ENCODE measurements at regions not wholly inside any gene's neighbourhood (a gene's known extent, or its start where the extent isn't known, plus 50 kb on each side); places are given as distances from the start of the nearest gene placed in this dataset.

DNA sequence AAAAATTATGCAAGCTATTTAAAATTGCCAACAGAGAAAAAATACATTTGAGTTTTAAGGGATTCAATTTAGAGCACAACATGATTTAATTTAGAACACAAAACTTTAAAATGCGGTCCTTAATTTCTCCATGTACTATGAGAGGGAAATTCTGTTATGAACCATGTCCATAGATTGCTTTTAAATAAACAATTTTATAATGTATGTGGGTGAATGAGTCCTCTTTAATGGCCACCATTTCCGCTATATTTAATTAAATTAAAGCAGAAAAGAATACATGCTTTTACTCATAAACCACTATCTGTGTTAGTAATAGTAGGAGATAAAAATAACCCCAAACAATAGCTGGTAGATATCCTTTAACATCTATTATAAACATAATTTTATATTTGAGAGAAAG is 914.6 kb downstream of the LTN1 start:
- no peak for TF ChIP-seq POLR2A (IDR thresholded peaks at IDR 0.05; ENCODE audit: extremely low read depth, insufficient read length)
- TF ChIP-seq, protein P1, sequence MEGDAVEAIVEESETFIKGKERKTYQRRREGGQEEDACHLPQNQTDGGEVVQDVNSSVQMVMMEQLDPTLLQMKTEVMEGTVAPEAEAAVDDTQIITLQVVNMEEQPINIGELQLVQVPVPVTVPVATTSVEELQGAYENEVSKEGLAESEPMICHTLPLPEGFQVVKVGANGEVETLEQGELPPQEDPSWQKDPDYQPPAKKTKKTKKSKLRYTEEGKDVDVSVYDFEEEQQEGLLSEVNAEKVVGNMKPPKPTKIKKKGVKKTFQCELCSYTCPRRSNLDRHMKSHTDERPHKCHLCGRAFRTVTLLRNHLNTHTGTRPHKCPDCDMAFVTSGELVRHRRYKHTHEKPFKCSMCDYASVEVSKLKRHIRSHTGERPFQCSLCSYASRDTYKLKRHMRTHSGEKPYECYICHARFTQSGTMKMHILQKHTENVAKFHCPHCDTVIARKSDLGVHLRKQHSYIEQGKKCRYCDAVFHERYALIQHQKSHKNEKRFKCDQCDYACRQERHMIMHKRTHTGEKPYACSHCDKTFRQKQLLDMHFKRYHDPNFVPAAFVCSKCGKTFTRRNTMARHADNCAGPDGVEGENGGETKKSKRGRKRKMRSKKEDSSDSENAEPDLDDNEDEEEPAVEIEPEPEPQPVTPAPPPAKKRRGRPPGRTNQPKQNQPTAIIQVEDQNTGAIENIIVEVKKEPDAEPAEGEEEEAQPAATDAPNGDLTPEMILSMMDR (IDR thresholded peaks at IDR 0.05; ENCODE audit: low read depth, low read length): no peak

All from NB4 (cell line).